AG04449 (cell line): ENCODE measurements at regions not wholly inside any gene's neighbourhood (a gene's known extent, or its start where the extent isn't known, plus 50 kb on each side); places are given as distances from the start of the nearest gene placed in this dataset.

Experiments used
- CTCF ChIA-PET: fragments of 350-600 bp; formaldehyde crosslinking; extraction: SDS; loops from one replicate; lab custom pipeline; 2021; ENCODE audit warnings: antibody characterized with exemption; lab: Yijun Ruan, JAX
- POLR2A ChIA-PET: fragments of 400-600, 350-600 bp; formaldehyde crosslinking; extraction: SDS; loops from one replicate; lab custom pipeline; 2020; ENCODE audit warnings: antibody characterized with exemption, inconsistent platforms; lab: Yijun Ruan, JAX
- DNase-seq: peaks from one replicate; pipeline ENCODE4 v3.0.0-alpha.2; 2010; ENCODE audit warnings: low read depth, low spot score
- H3K4me3 ChIP-seq: 2 replicates; pipeline ENCODE4 v1.5.1; 2011; ENCODE audit warnings: low read depth, mild to moderate bottlenecking, control low read depth, low read length
- TF ChIP-seq, protein P1 (sequence below): IDR thresholded peaks from one replicate; pipeline ENCODE4 v1.5.1; 2011; ENCODE audit warnings: mild to moderate bottlenecking, moderate library complexity, low read length, control low read depth, inconsistent platforms; ENCODE audit not compliant: insufficient read depth; ENCODE audit errors: missing control alignments

DNA sequence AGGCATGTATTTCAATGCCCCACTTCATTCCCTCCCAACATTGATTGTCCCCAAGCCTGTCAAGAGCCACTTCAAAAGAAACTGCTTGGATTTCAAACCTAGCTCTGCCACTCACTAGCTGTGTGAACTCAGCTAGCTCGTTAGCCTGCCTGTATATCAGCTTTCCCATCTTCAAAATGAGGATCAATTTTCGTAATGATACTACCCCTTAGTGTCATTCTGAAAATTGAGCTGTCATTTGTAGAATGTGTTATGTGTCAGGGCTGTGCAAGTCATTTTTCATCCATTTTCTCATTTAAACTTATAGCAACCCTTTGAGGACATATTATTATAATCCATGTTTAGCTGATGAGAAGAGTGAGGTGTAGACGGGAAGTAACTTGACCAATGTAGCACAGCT is 88.6 kb downstream of the TRIM42 start:
- no peak for DNase-seq
- H3K4me3 ChIP-seq: no peak overlapping the region
- CTCF ChIA-PET: no interaction called here
- POLR2A ChIA-PET: no interaction called here
- TF ChIP-seq, protein P1, sequence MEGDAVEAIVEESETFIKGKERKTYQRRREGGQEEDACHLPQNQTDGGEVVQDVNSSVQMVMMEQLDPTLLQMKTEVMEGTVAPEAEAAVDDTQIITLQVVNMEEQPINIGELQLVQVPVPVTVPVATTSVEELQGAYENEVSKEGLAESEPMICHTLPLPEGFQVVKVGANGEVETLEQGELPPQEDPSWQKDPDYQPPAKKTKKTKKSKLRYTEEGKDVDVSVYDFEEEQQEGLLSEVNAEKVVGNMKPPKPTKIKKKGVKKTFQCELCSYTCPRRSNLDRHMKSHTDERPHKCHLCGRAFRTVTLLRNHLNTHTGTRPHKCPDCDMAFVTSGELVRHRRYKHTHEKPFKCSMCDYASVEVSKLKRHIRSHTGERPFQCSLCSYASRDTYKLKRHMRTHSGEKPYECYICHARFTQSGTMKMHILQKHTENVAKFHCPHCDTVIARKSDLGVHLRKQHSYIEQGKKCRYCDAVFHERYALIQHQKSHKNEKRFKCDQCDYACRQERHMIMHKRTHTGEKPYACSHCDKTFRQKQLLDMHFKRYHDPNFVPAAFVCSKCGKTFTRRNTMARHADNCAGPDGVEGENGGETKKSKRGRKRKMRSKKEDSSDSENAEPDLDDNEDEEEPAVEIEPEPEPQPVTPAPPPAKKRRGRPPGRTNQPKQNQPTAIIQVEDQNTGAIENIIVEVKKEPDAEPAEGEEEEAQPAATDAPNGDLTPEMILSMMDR: no peak

DNA sequence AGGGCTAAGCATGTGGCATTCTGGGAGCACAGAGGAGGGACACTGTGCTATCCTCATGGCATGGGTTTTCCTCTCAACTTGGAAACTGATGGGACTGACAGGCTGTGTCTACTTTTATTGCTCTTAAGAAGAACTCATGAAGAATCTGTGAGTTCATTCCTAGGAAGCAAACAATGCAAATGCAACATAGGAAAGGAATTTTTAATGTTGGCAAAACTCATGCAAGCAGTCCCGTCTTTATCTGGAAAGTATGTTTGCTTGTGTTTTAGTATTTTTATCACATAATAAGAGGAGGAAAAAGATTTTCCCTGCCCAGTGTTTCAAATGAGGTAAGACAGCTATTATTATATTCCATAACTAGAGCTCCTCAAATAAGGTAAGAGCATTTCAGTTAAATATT is 89.7 kb downstream of the TRIM42 start:
- no peak overlapping the region for H3K4me3 ChIP-seq
- TF ChIP-seq, protein P1: no peak
- DNase-seq: no peak
- CTCF ChIA-PET: no interaction called here
- POLR2A ChIA-PET: no interaction called here

DNA sequence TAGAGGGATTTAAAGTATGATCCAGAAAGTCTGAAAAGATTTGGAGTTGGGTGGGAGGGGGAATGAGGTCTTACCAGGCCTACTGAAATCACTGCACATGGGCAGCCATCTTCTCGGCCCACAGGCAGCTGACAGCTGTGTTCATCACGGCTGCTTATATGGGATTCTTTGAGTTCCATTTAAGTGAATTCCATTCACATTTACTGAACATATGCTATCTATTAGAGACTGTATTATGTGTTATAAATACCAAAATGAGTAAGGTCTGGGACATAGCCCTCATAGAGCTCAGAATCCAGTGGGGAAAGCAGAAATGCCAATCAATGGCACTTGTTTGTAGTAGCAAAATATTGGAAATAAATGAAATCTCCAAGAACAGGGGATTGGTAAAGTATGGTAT is 91.1 kb downstream of the TRIM42 start:
- TF ChIP-seq, protein P1: no peak
- no peak overlapping the region for H3K4me3 ChIP-seq
- POLR2A ChIA-PET: no interaction called here
- no peak for DNase-seq
- CTCF ChIA-PET: no interaction called here

DNA sequence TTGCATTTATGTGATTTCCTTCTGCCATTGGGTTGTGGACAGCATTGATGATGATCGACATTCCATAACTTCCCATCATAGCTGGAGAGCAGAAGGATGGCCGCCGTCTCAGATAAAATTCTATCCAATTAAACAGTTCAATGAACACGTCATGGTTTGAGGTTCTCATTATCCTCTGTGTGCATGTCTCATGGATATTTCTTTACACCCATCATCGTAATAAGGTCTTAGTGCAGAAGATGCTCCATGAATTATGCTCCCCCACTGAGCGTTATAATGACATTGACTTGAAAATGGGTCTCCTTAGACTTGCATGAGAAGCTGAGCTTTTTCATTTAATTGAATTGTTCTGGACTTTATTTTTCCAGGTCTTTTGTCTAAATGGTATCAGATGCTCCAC is 92.1 kb downstream of the TRIM42 start:
- ChIA-PET CTCF (no interaction called here), POLR2A (no interaction called here)
- no peak for DNase-seq
- H3K4me3 ChIP-seq: no peak overlapping the region
- TF ChIP-seq, protein P1: no peak

DNA sequence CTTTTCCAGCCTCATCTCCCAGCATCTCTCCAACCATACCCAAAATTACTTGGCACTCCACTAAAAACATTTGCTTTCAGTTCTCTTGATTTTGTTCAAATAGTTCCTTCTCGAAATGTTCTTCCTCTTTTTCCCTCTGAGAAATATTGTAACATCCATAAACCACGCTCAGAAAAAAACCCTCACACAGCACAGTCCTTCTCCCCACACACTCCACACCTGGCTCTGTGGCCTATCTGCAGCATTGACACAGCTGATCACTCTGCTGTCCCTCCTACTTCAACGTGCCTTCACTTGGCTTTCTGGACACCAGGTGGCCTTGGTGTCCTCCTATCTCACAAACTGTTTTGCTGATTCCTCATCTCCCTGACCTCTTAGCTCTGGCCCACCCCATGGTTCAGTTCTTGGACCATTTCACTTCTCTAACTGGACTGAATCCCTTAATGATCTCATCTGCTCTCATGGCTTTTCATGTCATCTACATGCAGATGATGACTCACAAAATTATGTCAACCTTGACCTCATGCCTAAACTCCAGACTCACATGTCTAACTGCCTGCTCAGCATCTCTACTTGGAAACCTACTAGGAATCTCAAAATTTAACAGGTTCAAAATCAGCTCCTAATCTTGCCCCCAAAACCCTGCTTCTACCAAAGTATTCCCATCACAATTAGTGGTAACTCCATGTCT is 93.3 kb downstream of the TRIM42 start:
- no peak overlapping the region for H3K4me3 ChIP-seq
- POLR2A ChIA-PET: no interaction called here
- no peak for DNase-seq
- TF ChIP-seq, protein P1: no peak
- CTCF ChIA-PET: no interaction called here

DNA sequence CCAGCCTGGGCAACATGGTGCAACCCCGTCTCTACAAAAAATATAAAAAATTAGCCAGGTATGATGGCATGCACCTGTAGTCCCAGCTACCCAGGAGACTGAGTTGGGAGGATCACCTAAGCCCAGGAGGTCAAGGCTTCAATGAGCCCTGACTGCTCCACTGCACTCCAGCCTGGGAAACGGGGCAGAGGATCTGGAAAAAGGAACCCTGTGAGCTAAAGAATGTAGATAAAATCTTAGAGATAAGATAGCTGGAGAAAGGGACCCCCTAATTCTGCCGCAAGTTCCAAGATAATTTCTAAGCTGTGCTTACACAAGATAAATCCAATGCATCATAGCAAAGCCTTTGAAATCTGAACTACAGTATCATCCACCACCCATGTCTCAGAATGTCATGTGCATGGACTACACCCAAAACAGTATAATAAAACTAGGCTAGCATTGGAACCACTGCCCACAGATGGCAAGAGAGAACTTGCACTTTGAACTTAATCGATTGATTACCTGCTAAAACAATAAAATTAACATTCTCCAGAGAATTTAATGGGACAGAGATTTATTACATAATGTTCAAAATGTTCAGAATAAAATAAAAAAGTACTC is 99.9 kb downstream of the TRIM42 start:
- H3K4me3 ChIP-seq: no peak overlapping the region
- CTCF ChIA-PET: no interaction called here
- TF ChIP-seq, protein P1: no peak
- DNase-seq: no peak
- POLR2A ChIA-PET: no interaction called here
